ENCODE measurements at regions not wholly inside any gene's neighbourhood (a gene's known extent, or its start where the extent isn't known, plus 50 kb on each side); places are given as distances from the start of the nearest gene placed in this dataset.

DNA sequence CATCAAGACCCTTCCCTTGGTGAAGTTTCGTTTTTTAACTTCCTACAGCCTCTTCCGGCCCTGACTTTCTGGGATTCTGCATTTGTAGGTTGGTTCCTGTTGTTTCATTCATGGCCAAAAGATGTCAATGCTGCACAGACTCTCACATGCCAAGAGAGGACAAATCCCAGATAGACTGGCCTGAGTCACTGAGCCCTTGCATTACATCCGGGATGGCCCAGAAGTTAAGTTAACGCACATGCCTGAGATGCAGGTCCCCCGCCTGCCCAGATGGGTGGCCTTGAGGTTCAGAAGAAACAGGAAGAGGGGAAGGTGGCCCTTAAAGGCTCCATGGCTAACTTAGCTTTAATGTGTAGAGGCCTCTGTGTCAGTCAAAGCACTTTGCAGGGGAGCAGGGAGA, 51.6 kb upstream of the SRGAP3 start:
- H3K36me3 Mint-ChIP-seq, result no peaks in the 10 kb centered on the region
- DNase-seq (no peak), ATAC-seq (ENCODE audit: low read depth) (no peak)
- H3K27me3 Mint-ChIP-seq, result peaks cover 5% of the 10 kb centered on the region
- peaks cover 5% of the 10 kb centered on the region for H3K4me1 Mint-ChIP-seq
- POLR2A ChIA-PET, result no interaction called here
- H3K4me3 Mint-ChIP-seq, result no peak overlapping the region
- H3K9me3 Mint-ChIP-seq, result peaks cover 5% of the 10 kb centered on the region
- no peak overlapping the region for H3K27ac Mint-ChIP-seq

DNA sequence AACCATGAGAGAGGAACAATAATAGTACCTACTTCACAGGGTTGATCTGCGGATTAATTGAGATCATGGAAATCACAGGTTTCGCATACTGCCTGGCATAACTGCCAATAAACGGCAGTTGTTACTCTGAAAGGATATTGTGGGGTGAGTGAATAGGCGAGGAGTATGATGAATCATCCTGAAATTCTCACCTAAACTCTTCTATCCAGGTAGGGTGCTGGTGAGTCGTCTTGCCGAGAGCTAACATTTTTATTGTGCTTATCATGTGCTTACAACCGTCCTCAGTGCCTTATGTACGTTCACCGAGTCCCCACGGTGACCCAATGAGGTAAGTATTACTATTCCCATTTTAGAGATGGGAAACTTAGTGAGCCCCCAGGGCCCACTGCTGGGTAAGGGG, 52.4 kb upstream of the SRGAP3 start:
- POLR2A ChIA-PET, result no interaction called here
- Mint-ChIP-seq H3K36me3 (no peaks in the 10 kb centered on the region), H3K27me3 (peaks cover 3% of the 10 kb centered on the region), H3K4me3 (no peak overlapping the region), H3K4me1 (peaks cover 5% of the 10 kb centered on the region), H3K9me3 (peaks cover 5% of the 10 kb centered on the region), H3K27ac (no peak overlapping the region)
- no peak for ATAC-seq (ENCODE audit: low read depth)
- no peak for DNase-seq

DNA sequence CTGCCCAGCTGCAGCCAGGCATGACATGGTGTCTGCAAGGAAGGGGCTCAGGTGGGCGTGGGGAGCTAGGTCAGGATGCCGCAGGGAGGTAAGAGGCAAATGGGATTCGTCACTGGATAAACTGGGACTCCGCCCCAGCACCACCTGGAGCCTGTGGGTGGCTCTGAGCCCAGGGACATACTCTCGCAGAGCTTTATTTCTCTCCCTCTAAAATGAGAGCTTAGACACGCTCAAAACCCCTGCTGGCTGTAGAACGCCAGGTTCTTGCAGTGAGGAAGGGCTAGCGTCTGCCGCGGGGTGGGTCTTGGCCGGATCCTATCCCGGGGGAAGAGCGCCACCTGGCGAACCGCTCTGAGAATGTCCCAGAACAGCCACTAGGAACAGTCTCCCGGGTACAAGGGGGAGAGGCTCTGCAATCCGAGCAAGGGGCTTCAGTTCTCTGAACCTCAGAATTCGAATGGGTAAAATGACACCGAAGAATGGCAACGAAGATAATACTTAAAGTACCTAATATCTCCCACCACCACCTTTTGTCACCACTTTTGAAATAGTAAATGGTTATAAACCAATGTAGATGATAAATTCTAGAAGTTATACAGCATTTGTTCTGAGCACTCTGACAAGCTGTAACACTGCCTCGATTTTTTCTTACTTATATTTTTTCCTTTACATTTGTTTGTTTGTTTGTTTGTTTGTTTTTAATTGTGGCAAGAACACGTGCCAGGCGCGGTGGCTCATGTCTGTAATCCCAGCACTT, 53.2 kb upstream of the SRGAP3 start:
- peaks cover 1% of the 10 kb centered on the region for H3K27me3 Mint-ChIP-seq
- DNase-seq (peak; percentile 85), ATAC-seq (ENCODE audit: low read depth) (peak; percentile 85)
- POLR2A ChIA-PET, result no interaction called here
- peaks cover 5% of the 10 kb centered on the region for H3K9me3 Mint-ChIP-seq
- no peak overlapping the region for H3K27ac Mint-ChIP-seq
- H3K36me3 Mint-ChIP-seq, result no peaks in the 10 kb centered on the region
- peaks cover 5% of the 10 kb centered on the region for H3K4me1 Mint-ChIP-seq
- H3K4me3 Mint-ChIP-seq, result peak overlapping the region; percentile 54

DNA sequence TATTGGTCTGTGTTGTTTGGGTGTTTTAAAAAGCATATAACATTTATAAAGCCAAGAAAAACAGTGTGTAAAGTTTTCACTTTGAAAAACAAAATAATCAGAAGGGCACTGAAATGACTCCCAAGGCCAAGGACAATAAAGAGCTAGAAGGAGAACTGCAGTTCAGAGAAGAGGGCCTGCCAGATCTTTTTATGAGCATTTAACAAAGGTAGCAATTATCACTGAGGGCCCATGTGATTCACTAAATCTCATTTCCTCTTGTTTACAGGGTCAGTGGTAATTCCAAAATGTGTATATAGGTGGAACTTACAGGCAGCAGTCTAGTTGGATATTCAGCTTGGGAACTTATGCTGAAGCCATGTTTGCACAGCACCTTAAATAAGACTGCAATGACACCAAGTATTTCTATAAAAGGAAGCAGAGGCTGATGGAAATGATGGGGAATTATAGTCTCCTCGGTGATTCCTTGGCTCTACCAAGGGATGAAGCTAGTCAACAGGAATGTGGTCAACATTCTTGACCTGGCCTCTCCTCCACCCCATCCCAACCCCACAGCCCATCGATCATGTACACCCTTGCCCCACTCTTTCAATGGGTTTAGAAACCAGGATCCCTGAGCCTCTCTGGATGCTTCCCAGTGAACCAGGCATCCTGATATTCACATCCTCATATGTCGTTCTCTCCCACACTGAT, 54.4 kb upstream of the THUMPD3 start:
- ATAC-seq (ENCODE audit: low read depth) (no peak), DNase-seq (no peak)
- no peaks in the 10 kb centered on the region for H3K4me1 Mint-ChIP-seq
- H3K4me3 Mint-ChIP-seq, result no peak overlapping the region
- H3K36me3 Mint-ChIP-seq, result no peaks in the 10 kb centered on the region
- H3K27ac Mint-ChIP-seq, result no peak overlapping the region
- POLR2A ChIA-PET, result no interaction called here
- no peaks in the 10 kb centered on the region for H3K27me3 Mint-ChIP-seq
- no peaks in the 10 kb centered on the region for H3K9me3 Mint-ChIP-seq

DNA sequence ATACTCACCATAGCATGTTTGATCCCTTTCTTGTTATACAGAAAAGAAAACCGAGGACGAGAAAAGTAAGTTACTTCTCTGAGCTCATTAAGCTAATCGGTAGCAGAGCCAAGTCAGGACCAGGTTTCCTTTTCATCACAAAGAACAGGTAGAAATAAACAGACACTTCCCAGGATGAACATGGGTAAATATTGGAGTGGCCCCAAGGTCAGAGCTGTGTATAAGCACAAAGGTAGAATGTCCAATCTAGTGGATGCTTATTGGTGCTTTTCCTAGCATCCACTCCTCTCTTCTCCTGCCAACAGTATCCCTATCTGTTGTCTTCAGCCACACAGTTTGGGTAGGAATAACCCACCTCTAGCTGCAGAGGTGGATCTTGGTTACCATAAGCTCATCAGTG, 52.8 kb upstream of the THUMPD3 start:
- POLR2A ChIA-PET, result no interaction called here
- no peaks in the 10 kb centered on the region for H3K36me3 Mint-ChIP-seq

DNA sequence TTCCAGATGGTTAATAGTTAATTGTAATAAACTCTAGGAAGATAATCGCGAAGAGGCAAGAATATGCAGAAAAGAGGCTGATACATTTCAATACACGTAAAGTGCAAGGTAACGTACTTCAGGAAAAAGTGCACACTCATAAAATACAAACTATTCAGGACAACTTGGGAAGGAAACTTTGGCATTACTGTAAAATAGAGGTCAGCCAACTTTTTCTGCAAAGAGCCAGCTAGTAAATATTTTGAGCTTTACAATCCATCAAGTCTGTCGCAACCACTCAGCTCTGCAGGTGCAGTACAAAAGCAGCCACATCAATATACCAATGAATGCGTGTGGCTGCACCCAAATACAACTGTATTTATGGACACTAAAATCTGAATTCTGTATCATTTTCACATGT, 51.6 kb upstream of the THUMPD3 start:
- Mint-ChIP-seq H3K9me3 (no peaks in the 10 kb centered on the region), H3K27me3 (peaks cover 3% of the 10 kb centered on the region), H3K4me1 (no peaks in the 10 kb centered on the region), H3K36me3 (no peaks in the 10 kb centered on the region), H3K27ac (no peak overlapping the region), H3K4me3 (no peak overlapping the region)
- POLR2A ChIA-PET, result no interaction called here
- ATAC-seq (ENCODE audit: low read depth) (no peak), DNase-seq (no peak)

More for the DNA sequence above, 52.8 kb upstream of the THUMPD3 start:
- Mint-ChIP-seq H3K27ac (no peak overlapping the region), H3K4me1 (no peaks in the 10 kb centered on the region), H3K4me3 (no peak overlapping the region), H3K27me3 (peaks cover 3% of the 10 kb centered on the region), H3K9me3 (no peaks in the 10 kb centered on the region)
- DNase-seq (no peak), ATAC-seq (ENCODE audit: low read depth) (no peak)
